Amniotic stem cell (primary cell): ENCODE measurements at regions not wholly inside any gene's neighbourhood (a gene's known extent, or its start where the extent isn't known, plus 50 kb on each side); places are given as distances from the start of the nearest gene placed in this dataset.

ENCODE experiments used
- DNase-seq: peaks from one replicate; lab custom pipeline; 2025; lab: John Stamatoyannopoulos, UW

- DNase-seq = no peak
These were observed 458.6 kb downstream of the ZSWIM6 start for GRCh38 chr5:61790678-61791077.

- no peak for DNase-seq
These were observed 464.7 kb downstream of the ZSWIM6 start for GRCh38 chr5:61796773-61797172.

GRCh38 chr5:61800450-61800849, 468.4 kb downstream of the ZSWIM6 start:
- DNase-seq = no peak

- DNase-seq = no peak
These were observed 469.1 kb downstream of the ZSWIM6 start for GRCh38 chr5:61801174-61801573.

- no peak for DNase-seq
These were observed 470.4 kb downstream of the ZSWIM6 start for GRCh38 chr5:61802456-61802855.

- no peak for DNase-seq
These were observed 473.0 kb downstream of the ZSWIM6 start for GRCh38 chr5:61805101-61805500.

- DNase-seq = no peak
These were observed 474.5 kb downstream of the ZSWIM6 start for GRCh38 chr5:61806491-61807020.

- DNase-seq = no peak
These were observed 476.0 kb downstream of the ZSWIM6 start for GRCh38 chr5:61808091-61808490.

GRCh38 chr5:61808909-61809308, 476.9 kb downstream of the ZSWIM6 start:
- no peak for DNase-seq

- DNase-seq = no peak
These were observed 477.6 kb downstream of the ZSWIM6 start for GRCh38 chr5:61809651-61810050.

GRCh38 chr5:61811052-61811451, 479.0 kb downstream of the ZSWIM6 start:
- DNase-seq = no peak

GRCh38 chr5:61813361-61813760, 481.3 kb downstream of the ZSWIM6 start:
- DNase-seq = no peak

GRCh38 chr5:61815339-61815738, 483.3 kb downstream of the ZSWIM6 start:
- DNase-seq = no peak

GRCh38 chr5:61816146-61816545, 484.1 kb downstream of the ZSWIM6 start:
- no peak for DNase-seq

- no peak for DNase-seq
These were observed 484.8 kb downstream of the ZSWIM6 start for GRCh38 chr5:61816585-61817450.

GRCh38 chr5:61817472-61818326, 485.6 kb downstream of the ZSWIM6 start:
- DNase-seq = peak; percentile 9

GRCh38 chr5:61820836-61821235, 485.2 kb upstream of the KIF2A start:
- no peak for DNase-seq

GRCh38 chr5:61821561-61821960, 484.4 kb upstream of the KIF2A start:
- DNase-seq = no peak

- DNase-seq = no peak
These were observed 483.4 kb upstream of the KIF2A start for GRCh38 chr5:61822584-61822983.

- DNase-seq = no peak
These were observed 482.9 kb upstream of the KIF2A start for GRCh38 chr5:61823065-61823464.

- no peak for DNase-seq
These were observed 482.2 kb upstream of the KIF2A start for GRCh38 chr5:61823781-61824180.

- no peak for DNase-seq
These were observed 481.6 kb upstream of the KIF2A start for GRCh38 chr5:61824396-61824795.

- no peak for DNase-seq
These were observed 478.5 kb upstream of the KIF2A start for GRCh38 chr5:61827445-61827975.
